Chondrocyte (in vitro differentiated cells): ENCODE measurements at regions not wholly inside any gene's neighbourhood (a gene's known extent, or its start where the extent isn't known, plus 50 kb on each side); places are given as distances from the start of the nearest gene placed in this dataset.

ENCODE experiments used
- DNase-seq: peaks from one replicate; pipeline ENCODE4 v3.0.0; 2021; ENCODE audit warnings: mixed read lengths, low spot score
- H3K27ac Mint-ChIP-seq: one replicate; pipeline ENCODE4 v1.8.0; 2021; ENCODE audit warnings: mild to moderate bottlenecking, moderate library complexity, mixed read lengths; ENCODE audit not compliant: unreplicated experiment
- H3K27me3 Mint-ChIP-seq: 2 replicates; pipeline ENCODE4 v1.8.0; 2021; ENCODE audit warnings: low read depth, mixed read lengths
- H3K36me3 Mint-ChIP-seq: 2 replicates; pipeline ENCODE4 v1.8.0; 2021; ENCODE audit warnings: low read depth, mixed read lengths
- H3K4me1 Mint-ChIP-seq: 2 replicates; pipeline ENCODE4 v1.8.0; 2021; ENCODE audit warnings: low read depth, mild to moderate bottlenecking, mixed read lengths
- H3K4me3 Mint-ChIP-seq: one replicate; pipeline ENCODE4 v1.8.0; 2021; ENCODE audit warnings: mild to moderate bottlenecking, moderate library complexity, mixed read lengths; ENCODE audit not compliant: unreplicated experiment
- H3K9me3 Mint-ChIP-seq: 2 replicates; pipeline ENCODE4 v1.8.0; 2021; ENCODE audit warnings: low read depth, mixed read lengths
- TF ChIP-seq, protein P1 (sequence below): fragments of 200-600 bp; sonication (generic); IDR thresholded peaks from 2 replicates; pipeline ENCODE4 v1.5.0; 2021; ENCODE audit warnings: antibody characterized with exemption, mild to moderate bottlenecking, moderate library complexity

DNA sequence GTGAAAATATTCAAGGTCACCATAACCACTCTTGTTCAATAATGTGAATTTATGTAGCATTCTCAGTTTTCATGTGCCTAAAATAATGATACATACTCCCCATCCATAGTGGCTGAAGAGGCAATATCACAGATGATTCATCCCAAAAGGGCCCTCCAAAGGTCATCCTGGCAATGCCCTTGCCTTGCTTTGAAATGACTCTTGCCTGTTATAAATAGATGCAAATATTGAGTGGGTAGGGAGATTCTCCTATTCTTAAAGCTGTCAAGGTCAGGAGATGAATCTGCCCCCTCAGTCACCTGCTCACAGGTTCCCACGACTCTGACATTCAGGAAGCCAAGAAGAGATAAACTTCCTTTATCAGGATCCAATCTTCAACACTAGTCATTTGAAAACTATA is 490.5 kb downstream of the TNS1 start:
- H3K4me3 Mint-ChIP-seq = no peak overlapping the region

DNA sequence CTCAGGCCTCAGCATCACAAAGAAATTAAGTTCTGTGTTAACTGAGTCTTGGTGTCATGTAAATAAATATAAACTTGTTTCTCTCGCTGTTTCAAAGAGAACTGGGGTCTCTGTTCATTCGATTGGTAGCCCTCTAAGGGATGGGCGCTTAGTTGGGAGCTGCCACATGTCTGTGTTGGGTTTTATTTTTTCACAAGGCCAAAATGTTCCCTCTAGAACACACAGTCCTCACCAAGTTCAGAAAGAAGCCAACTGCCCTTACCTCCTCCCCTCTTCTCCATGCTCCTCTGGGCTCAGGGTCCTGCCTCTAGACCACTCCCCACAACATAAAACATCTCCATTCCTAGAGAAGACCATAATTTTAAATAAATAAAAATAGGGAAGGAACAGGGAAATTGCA is 490.9 kb downstream of the TNS1 start:
- H3K36me3 Mint-ChIP-seq = peaks cover 3% of the 10 kb centered on the region
- no peak overlapping the region for H3K27ac Mint-ChIP-seq

More for the DNA sequence above, 490.5 kb downstream of the TNS1 start:
- TF ChIP-seq, protein P1, sequence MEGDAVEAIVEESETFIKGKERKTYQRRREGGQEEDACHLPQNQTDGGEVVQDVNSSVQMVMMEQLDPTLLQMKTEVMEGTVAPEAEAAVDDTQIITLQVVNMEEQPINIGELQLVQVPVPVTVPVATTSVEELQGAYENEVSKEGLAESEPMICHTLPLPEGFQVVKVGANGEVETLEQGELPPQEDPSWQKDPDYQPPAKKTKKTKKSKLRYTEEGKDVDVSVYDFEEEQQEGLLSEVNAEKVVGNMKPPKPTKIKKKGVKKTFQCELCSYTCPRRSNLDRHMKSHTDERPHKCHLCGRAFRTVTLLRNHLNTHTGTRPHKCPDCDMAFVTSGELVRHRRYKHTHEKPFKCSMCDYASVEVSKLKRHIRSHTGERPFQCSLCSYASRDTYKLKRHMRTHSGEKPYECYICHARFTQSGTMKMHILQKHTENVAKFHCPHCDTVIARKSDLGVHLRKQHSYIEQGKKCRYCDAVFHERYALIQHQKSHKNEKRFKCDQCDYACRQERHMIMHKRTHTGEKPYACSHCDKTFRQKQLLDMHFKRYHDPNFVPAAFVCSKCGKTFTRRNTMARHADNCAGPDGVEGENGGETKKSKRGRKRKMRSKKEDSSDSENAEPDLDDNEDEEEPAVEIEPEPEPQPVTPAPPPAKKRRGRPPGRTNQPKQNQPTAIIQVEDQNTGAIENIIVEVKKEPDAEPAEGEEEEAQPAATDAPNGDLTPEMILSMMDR = no peak
- Mint-ChIP-seq H3K36me3 (peaks cover 3% of the 10 kb centered on the region), H3K9me3 (no peaks in the 10 kb centered on the region), H3K27ac (no peak overlapping the region), H3K4me1 (peaks cover 35% of the 10 kb centered on the region), H3K27me3 (no peaks in the 10 kb centered on the region)
- no peak for DNase-seq

DNA sequence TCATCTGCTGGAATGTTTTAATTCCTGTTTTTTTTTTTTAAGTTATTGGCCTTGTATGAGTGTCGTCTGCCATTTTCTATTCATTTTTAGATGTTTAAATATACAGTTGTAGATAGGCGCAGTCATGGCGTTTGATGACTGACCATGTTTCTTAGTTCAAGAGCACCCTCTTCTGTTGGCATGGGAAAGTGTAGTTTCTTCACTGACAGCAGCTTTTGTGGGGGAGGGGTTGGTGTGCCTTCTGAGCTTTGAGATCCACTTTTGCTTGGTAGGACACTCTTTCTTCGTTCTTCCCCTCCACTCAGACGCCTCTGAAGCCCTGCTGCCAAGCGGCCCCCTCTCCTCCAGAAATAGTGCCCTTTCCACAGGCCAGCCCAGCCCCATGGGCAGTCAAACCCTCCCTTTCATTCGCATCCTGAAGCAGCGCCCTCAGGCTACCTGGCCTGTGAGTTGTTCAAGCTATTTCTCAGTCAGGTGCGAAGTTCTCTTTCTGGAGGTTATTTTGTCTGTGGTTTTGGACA is 492.0 kb downstream of the TNS1 start:
- TF ChIP-seq, protein P1 = peak; percentile 90
- H3K36me3 Mint-ChIP-seq = peaks cover 3% of the 10 kb centered on the region
- H3K27me3 Mint-ChIP-seq = no peaks in the 10 kb centered on the region
- no peaks in the 10 kb centered on the region for H3K9me3 Mint-ChIP-seq
- no peak for DNase-seq
- H3K4me3 Mint-ChIP-seq = no peak overlapping the region
- H3K27ac Mint-ChIP-seq = peak overlapping the region; percentile 91
- H3K4me1 Mint-ChIP-seq = peaks cover 35% of the 10 kb centered on the region

More for the DNA sequence above, 490.9 kb downstream of the TNS1 start:
- Mint-ChIP-seq H3K4me1 (peaks cover 35% of the 10 kb centered on the region), H3K9me3 (no peaks in the 10 kb centered on the region), H3K4me3 (no peak overlapping the region), H3K27me3 (no peaks in the 10 kb centered on the region)
- DNase-seq = no peak
- TF ChIP-seq, protein P1 = no peak

DNA sequence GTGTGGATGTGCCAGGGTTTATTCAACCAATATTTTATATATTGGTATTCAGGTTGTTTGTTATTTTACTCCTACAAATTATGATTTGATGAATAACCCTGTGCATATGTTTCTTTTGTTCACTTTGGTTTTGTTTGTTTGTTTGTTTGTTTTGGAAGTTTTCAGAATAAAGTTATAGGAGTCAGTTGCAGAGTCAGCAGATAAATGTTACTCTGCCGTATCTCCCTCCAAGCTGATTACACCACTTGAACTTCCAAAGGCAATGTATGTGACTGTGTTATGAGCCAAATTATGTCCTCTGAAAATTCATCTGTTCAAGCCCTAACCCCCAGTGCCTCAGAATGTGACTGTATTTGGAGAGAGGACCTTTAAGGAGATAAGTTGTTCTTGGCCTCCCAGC is 497.5 kb downstream of the TNS1 start:
- no peak overlapping the region for H3K27ac Mint-ChIP-seq
- no peak for DNase-seq
- TF ChIP-seq, protein P1 = no peak
- peaks cover 3% of the 10 kb centered on the region for H3K36me3 Mint-ChIP-seq
- H3K4me1 Mint-ChIP-seq = peaks cover 7% of the 10 kb centered on the region
- no peaks in the 10 kb centered on the region for H3K9me3 Mint-ChIP-seq
- no peaks in the 10 kb centered on the region for H3K27me3 Mint-ChIP-seq
- H3K4me3 Mint-ChIP-seq = no peak overlapping the region

DNA sequence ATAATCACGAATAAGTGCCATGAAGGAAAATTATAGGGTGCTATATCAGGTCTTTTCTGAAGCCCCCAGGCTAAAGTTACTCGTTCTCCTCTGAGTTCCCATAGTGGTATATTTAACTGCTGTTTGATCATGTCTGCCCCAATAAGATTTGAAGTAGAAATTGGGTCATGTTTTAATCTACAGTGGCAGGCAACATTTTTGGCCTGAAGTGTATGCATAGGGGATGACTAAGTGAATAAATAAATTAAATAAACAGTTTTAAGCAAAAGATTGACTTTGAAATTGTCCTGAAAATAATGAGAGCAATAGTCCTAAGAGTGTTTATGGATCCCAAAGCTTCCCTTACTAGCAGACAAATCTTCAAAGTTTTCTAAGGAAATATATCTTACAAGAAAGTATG is 500.9 kb downstream of the TNS1 start:
- no peak for DNase-seq
- H3K27me3 Mint-ChIP-seq = no peaks in the 10 kb centered on the region
- no peak overlapping the region for H3K4me3 Mint-ChIP-seq
- H3K36me3 Mint-ChIP-seq = no peaks in the 10 kb centered on the region
- no peaks in the 10 kb centered on the region for H3K9me3 Mint-ChIP-seq
- H3K4me1 Mint-ChIP-seq = no peaks in the 10 kb centered on the region
- no peak overlapping the region for H3K27ac Mint-ChIP-seq
- TF ChIP-seq, protein P1 = no peak
